Activated CD4-positive, alpha-beta T cell treated with anti-CD3 and anti-CD28 coated beads, Interleukin-2, amount 10 ng/mL, durations not matched to agents 24 days and 14 days (primary cell): ENCODE measurements at regions not wholly inside any gene's neighbourhood (a gene's known extent, or its start where the extent isn't known, plus 50 kb on each side); places are given as distances from the start of the nearest gene placed in this dataset.

Experiments used
- DNase-seq: peaks from one replicate; pipeline ENCODE4 v3.0.0; 2022
- H3K27ac Mint-ChIP-seq: one replicate; pipeline ENCODE4 v1.8.0; 2022; ENCODE audit warnings: mild to moderate bottlenecking, mixed read lengths
- H3K27me3 Mint-ChIP-seq: one replicate; pipeline ENCODE4 v1.8.0; 2022; ENCODE audit warnings: mixed read lengths
- H3K36me3 Mint-ChIP-seq: one replicate; pipeline ENCODE4 v1.8.0; 2022; ENCODE audit warnings: low read depth, mild to moderate bottlenecking, mixed read lengths
- H3K4me1 Mint-ChIP-seq: one replicate; pipeline ENCODE4 v1.8.0; 2021; ENCODE audit warnings: mixed read lengths
- H3K4me3 Mint-ChIP-seq: one replicate; pipeline ENCODE4 v1.8.0; 2022; ENCODE audit warnings: mild to moderate bottlenecking, moderate library complexity, mixed read lengths
- H3K9me3 Mint-ChIP-seq: one replicate; pipeline ENCODE4 v1.8.0; 2021; ENCODE audit warnings: mixed read lengths
- intact Hi-C: fragments of 100-400 bp; cut with micrococcal nuclease; formaldehyde crosslinking; loops from one replicate; pipeline ENCODE4 v1.15.1; 2023

GRCh38 chr2:208927867-208928266 lies 496.0 kb upstream of the MAP2 start:
- Mint-ChIP-seq H3K9me3 (no peaks in the 10 kb centered on the region), H3K4me1 (no peaks in the 10 kb centered on the region), H3K27ac (no peak overlapping the region), H3K36me3 (no peaks in the 10 kb centered on the region), H3K27me3 (no peaks in the 10 kb centered on the region), H3K4me3 (no peak overlapping the region)
- intact Hi-C loops: no loop called here
- DNase-seq: no peak

GRCh38 chr2:208929139-208929864 lies 494.5 kb upstream of the MAP2 start:
- DNase-seq: no peak
- Mint-ChIP-seq H3K9me3 (no peaks in the 10 kb centered on the region), H3K4me1 (no peaks in the 10 kb centered on the region), H3K4me3 (no peak overlapping the region), H3K36me3 (no peaks in the 10 kb centered on the region), H3K27ac (no peak overlapping the region), H3K27me3 (no peaks in the 10 kb centered on the region)
- intact Hi-C loops: no loop called here

DNA sequence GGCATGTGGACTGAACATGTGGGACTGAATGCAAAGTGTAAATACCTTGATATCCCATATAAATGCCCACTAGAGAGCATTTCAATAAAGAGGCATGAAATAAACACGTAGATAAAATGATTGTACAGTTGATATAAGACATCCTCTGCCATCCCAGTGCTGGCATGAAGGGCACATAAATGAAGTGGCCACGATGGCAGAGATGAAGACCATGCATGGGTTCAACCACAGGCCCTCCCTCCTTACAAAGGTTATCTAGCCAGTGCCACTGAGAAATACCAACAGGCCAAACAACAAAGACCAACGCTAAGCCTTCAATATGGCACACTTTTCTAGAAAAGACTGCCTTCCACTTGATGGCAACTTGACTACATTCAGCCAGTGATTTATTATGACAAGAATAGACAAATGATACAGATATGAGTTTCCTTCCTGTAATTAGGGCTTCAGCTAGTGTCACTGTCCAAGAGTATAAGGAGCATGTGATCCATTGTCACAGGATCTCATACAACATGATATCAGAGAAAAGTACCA lies 493.9 kb upstream of the MAP2 start:
- Mint-ChIP-seq H3K4me3 (no peak overlapping the region), H3K4me1 (no peaks in the 10 kb centered on the region), H3K9me3 (no peaks in the 10 kb centered on the region), H3K27ac (no peak overlapping the region), H3K27me3 (no peaks in the 10 kb centered on the region), H3K36me3 (no peaks in the 10 kb centered on the region)
- no peak for DNase-seq
- intact Hi-C loops: no loop called here

DNA sequence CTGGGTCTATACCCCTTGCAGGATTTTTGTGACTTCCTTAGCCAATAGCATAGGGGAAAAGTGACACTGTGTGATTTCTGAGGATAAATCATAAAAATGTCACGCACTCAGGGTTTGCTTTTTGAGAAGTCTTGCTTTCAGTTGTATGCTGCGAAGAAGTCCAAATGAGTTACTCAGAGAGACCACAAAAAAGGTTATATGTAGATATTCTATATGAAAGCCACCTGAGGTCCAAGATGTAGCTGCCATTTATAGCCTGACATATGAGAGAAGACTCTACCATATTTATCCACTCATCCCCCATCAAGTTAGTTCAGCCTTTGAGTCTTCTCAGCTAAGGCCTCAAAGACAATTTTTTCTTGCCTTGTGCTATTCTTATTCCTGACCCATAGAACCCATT lies 488.3 kb upstream of the MAP2 start:
- DNase-seq: no peak
- intact Hi-C loops: no loop called here
- Mint-ChIP-seq H3K4me3 (no peak overlapping the region), H3K4me1 (no peaks in the 10 kb centered on the region), H3K9me3 (no peaks in the 10 kb centered on the region), H3K36me3 (no peaks in the 10 kb centered on the region), H3K27ac (no peak overlapping the region), H3K27me3 (no peaks in the 10 kb centered on the region)

DNA sequence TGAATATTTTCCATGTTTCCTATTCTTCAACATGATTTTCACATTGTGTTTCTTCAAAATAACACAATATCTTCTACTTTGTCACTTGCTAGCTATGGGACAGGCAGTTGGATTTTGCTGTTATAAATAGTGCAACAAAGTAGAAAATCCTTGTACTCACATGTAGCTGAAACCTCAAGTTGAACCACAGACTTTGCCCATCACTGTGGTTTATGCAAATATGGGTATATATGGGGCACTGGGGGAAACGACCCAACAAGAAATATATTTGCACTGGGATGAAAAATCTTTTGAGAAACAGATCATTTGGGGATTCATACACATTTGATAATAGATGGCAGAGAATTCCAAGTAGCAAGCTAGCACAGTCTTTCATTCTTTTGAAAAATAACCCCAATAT lies 486.3 kb upstream of the MAP2 start:
- H3K27ac Mint-ChIP-seq: no peak overlapping the region
- no peaks in the 10 kb centered on the region for H3K4me1 Mint-ChIP-seq
- no peaks in the 10 kb centered on the region for H3K27me3 Mint-ChIP-seq
- DNase-seq: no peak
- no peaks in the 10 kb centered on the region for H3K9me3 Mint-ChIP-seq
- no peaks in the 10 kb centered on the region for H3K36me3 Mint-ChIP-seq
- intact Hi-C loops: no loop called here
- H3K4me3 Mint-ChIP-seq: no peak overlapping the region

- H3K9me3 Mint-ChIP-seq: no peaks in the 10 kb centered on the region
- H3K4me3 Mint-ChIP-seq: no peak overlapping the region
- no peak for DNase-seq
- H3K4me1 Mint-ChIP-seq: no peaks in the 10 kb centered on the region
- H3K27ac Mint-ChIP-seq: no peak overlapping the region
- intact Hi-C loops: no loop called here
- no peaks in the 10 kb centered on the region for H3K27me3 Mint-ChIP-seq
- no peaks in the 10 kb centered on the region for H3K36me3 Mint-ChIP-seq
Measured at GRCh38 chr2:208939852-208940251, 484.0 kb upstream of the MAP2 start.

- H3K27me3 Mint-ChIP-seq: no peaks in the 10 kb centered on the region
Measured at GRCh38 chr2:208945719-208946256, 478.1 kb upstream of the MAP2 start.

DNA sequence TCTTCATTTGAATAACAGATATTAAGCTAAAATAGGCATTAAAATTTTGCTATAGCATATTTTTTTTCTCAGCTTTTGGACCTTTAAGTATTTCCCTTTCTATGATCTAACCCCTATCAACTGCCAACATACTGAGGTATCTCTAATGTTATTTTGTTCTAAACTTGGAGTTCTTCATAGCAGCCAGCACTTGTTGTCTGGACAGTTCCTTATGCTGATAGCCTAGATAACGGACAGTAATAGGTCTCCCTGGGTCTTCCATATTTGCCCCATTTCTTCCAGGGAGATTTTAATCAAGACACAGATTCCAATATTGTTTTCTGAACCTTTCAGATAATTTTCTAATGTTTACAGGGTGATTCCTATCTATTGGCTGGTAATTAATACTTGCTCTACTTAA lies 475.8 kb upstream of the MAP2 start:
- no peak for DNase-seq
- no peaks in the 10 kb centered on the region for H3K36me3 Mint-ChIP-seq
- no peaks in the 10 kb centered on the region for H3K4me1 Mint-ChIP-seq
- H3K27ac Mint-ChIP-seq: no peak overlapping the region
- intact Hi-C loops: no loop called here
- H3K4me3 Mint-ChIP-seq: no peak overlapping the region
- H3K9me3 Mint-ChIP-seq: no peaks in the 10 kb centered on the region
- H3K27me3 Mint-ChIP-seq: no peaks in the 10 kb centered on the region

More at GRCh38 chr2:208945719-208946256, 478.1 kb upstream of the MAP2 start:
- no peaks in the 10 kb centered on the region for H3K4me1 Mint-ChIP-seq
- H3K4me3 Mint-ChIP-seq: no peak overlapping the region
- H3K36me3 Mint-ChIP-seq: no peaks in the 10 kb centered on the region
- no peaks in the 10 kb centered on the region for H3K9me3 Mint-ChIP-seq
- intact Hi-C loops: no loop called here
- H3K27ac Mint-ChIP-seq: no peak overlapping the region
- DNase-seq: no peak

DNA sequence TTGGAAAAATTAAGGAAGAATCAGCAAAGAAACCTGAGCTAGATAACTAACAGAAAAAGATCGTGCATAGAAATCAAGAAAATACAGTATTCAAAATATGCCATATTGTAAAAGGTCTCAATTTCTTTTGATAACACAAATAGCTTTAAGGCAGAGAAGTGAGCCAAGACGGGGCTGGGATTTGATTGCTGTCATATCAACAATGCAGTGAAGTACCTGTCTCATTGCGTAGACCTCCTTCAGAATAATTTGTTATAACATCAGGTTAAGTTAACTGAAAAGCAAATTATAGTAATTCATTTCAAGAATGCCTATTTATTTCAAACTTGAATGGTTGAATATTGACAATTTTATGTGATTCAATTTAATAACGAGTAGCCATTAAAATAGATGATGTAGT lies 453.8 kb upstream of the MAP2 start:
- Mint-ChIP-seq H3K27me3 (no peaks in the 10 kb centered on the region), H3K36me3 (no peaks in the 10 kb centered on the region), H3K9me3 (peaks cover 4% of the 10 kb centered on the region), H3K4me1 (no peaks in the 10 kb centered on the region), H3K27ac (no peak overlapping the region), H3K4me3 (no peak overlapping the region)
- DNase-seq: no peak
- intact Hi-C loops: no loop called here

DNA sequence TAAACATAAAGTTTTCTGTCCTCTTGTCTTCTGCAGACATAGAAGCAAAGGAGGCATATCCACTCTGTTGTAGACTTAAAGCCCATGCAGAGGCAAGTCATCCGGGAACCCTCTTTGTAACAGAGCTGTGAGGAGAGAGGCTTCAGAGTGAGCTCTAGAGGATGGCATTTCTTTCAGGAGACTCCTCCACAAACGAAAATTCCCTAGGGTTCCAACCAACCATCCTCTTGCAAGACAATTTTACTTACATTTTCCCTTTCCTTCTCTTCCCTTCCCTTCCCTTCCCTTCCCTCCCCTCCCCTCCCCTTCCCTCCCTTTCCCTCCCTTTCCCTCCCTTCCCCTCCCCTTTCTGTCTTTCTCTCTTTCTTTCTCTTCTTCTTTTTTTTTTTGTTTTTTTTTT lies 446.3 kb upstream of the MAP2 start:
- Mint-ChIP-seq H3K36me3 (no peaks in the 10 kb centered on the region), H3K27me3 (no peaks in the 10 kb centered on the region), H3K4me1 (no peaks in the 10 kb centered on the region), H3K9me3 (no peaks in the 10 kb centered on the region), H3K4me3 (no peak overlapping the region), H3K27ac (no peak overlapping the region)
- no peak for DNase-seq
- intact Hi-C loops: no loop called here

DNA sequence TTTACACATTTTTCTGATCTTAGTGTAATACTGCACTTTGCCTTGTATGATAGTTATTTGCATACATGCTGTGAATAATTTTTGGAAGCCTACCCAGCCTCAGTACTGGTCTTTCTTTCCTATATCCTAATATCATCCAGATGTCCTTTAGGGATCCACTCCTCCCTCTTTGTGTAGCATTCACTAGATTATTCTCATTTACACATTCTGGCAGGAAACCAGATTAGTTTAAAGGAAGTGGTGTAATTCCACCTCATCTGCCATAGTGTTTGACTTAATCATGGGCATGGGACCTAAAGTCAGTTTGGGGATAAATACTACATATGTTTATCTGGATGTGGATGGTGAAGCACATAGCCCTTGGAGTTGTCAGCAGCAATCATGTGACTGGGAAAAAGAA lies 444.9 kb upstream of the MAP2 start:
- H3K9me3 Mint-ChIP-seq: no peaks in the 10 kb centered on the region
- H3K27me3 Mint-ChIP-seq: no peaks in the 10 kb centered on the region
- no peak for DNase-seq
- intact Hi-C loops: no loop called here
- H3K4me3 Mint-ChIP-seq: no peak overlapping the region
- H3K27ac Mint-ChIP-seq: no peak overlapping the region
- H3K36me3 Mint-ChIP-seq: no peaks in the 10 kb centered on the region
- H3K4me1 Mint-ChIP-seq: no peaks in the 10 kb centered on the region

GRCh38 chr2:208980321-208980720 lies 443.5 kb upstream of the MAP2 start:
- Mint-ChIP-seq H3K4me1 (no peaks in the 10 kb centered on the region), H3K9me3 (no peaks in the 10 kb centered on the region), H3K27ac (no peak overlapping the region)

GRCh38 chr2:208982831-208983230 lies 441.0 kb upstream of the MAP2 start:
- Mint-ChIP-seq H3K9me3 (no peaks in the 10 kb centered on the region), H3K4me1 (no peaks in the 10 kb centered on the region), H3K36me3 (no peaks in the 10 kb centered on the region), H3K27ac (no peak overlapping the region), H3K4me3 (no peak overlapping the region), H3K27me3 (no peaks in the 10 kb centered on the region)
- intact Hi-C loops: no loop called here
- DNase-seq: no peak

More at GRCh38 chr2:208980321-208980720, 443.5 kb upstream of the MAP2 start:
- intact Hi-C loops: no loop called here
- H3K4me3 Mint-ChIP-seq: no peak overlapping the region
- no peaks in the 10 kb centered on the region for H3K27me3 Mint-ChIP-seq
- DNase-seq: no peak
- H3K36me3 Mint-ChIP-seq: no peaks in the 10 kb centered on the region

DNA sequence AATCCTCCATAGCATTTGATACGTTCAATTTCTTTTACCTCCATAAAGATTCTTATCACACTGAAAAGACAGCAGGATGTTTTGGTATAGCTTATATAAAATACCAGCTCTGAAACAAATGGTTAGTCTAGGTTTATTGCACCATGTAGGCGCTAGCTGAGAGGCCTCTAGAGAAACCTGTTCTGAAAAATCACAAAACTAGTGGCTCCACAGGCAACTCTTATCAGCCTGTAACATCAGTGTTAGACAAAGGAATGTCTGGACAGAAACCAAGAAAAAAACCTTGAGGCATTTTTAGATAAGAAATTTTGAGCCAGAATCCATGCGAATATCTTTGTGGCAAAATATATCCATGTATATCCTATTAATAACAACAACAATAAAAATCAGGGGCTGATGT lies 440.4 kb upstream of the MAP2 start:
- Mint-ChIP-seq H3K9me3 (no peaks in the 10 kb centered on the region), H3K4me3 (no peak overlapping the region), H3K27me3 (no peaks in the 10 kb centered on the region), H3K36me3 (no peaks in the 10 kb centered on the region), H3K27ac (no peak overlapping the region), H3K4me1 (no peaks in the 10 kb centered on the region)
- intact Hi-C loops: no loop called here
- no peak for DNase-seq
